ENCODE measurements at regions not wholly inside any gene's neighbourhood (a gene's known extent, or its start where the extent isn't known, plus 50 kb on each side); places are given as distances from the start of the nearest gene placed in this dataset.

DNA sequence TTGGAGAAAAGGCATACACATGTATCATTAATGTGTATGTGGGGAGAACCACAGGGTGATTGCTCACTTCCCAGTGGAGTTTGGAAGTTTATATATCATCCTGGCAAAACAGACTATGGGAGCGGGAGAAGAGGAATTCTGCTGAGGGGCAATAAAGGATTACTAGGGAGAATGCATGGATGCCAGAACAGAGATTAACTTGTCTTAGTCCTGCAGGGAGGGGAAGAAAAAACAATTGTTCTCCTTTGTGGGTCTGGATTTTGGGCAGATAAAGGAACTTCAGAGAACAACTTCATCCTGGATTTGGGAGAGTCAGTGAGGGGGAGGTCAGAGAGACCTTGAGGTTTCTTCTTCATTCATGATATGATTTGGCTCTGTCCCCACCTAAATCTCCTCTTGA lies 55.9 kb upstream of the SOX13 start:
- Histone ChIP-seq H3K9me2 (replicated peaks; ENCODE audit: insufficient read depth, low read length) (no peaks in the 10 kb centered on the region), H3K36me3 (replicated peaks; ENCODE audit: insufficient read depth, low read length) (no peaks in the 10 kb centered on the region), H3K4me3 (ENCODE audit: low read length) (no peak overlapping the region), H3K9me3 (replicated peaks; ENCODE audit: insufficient read depth, low read length) (no peaks in the 10 kb centered on the region), H3K27ac (ENCODE audit: low read length) (no peak overlapping the region), H4K20me1 (ENCODE audit: insufficient read depth, low read length) (no peaks in the 10 kb centered on the region), H3K4me1 (ENCODE audit: low read length) (no peaks in the 10 kb centered on the region), H3K27me3 (replicated peaks; ENCODE audit: insufficient read depth, low read length) (no peaks in the 10 kb centered on the region), H3K79me2 (ENCODE audit: low read length) (no peaks in the 10 kb centered on the region), H3K9ac (ENCODE audit: low read length) (no peak overlapping the region), H3F3A (ENCODE audit: insufficient read depth, low read length) (no peaks in the 10 kb centered on the region), H3K4me2 (ENCODE audit: low read depth, low read length) (no peak overlapping the region), H2AFZ (ENCODE audit: low read length) (no peak overlapping the region)
- no peak for DNase-seq
- TF ChIP-seq EZH2 (optimal IDR thresholded peaks at IDR 0.05; ENCODE audit: low read depth, low read length): no peak
- TF ChIP-seq, protein P1, sequence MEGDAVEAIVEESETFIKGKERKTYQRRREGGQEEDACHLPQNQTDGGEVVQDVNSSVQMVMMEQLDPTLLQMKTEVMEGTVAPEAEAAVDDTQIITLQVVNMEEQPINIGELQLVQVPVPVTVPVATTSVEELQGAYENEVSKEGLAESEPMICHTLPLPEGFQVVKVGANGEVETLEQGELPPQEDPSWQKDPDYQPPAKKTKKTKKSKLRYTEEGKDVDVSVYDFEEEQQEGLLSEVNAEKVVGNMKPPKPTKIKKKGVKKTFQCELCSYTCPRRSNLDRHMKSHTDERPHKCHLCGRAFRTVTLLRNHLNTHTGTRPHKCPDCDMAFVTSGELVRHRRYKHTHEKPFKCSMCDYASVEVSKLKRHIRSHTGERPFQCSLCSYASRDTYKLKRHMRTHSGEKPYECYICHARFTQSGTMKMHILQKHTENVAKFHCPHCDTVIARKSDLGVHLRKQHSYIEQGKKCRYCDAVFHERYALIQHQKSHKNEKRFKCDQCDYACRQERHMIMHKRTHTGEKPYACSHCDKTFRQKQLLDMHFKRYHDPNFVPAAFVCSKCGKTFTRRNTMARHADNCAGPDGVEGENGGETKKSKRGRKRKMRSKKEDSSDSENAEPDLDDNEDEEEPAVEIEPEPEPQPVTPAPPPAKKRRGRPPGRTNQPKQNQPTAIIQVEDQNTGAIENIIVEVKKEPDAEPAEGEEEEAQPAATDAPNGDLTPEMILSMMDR (IDR thresholded peaks at IDR 0.05; ENCODE audit: low read length): no peak
- no peak for TF ChIP-seq EZH2phosphoT487 (IDR thresholded peaks at IDR 0.05; ENCODE audit: low read length)

DNA sequence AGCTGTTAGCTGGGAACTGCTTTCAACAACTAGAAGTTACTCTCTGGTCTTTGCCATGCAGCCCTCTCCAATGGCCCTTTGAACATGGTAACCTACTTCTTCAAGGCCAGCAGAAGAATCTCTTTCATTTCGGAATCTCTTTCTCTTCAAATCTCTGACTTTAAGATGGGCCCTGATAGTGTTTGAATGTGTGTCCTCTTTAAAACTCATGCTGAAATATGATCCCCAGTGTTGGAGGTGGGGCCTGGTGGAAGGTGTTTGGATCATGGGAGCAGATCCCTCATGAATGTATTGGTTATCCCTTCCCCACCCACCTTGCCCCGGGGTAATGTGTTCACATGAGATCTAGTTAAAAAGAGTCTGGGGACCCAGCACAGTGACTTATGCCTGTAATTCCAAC lies 54.5 kb upstream of the SOX13 start:
- Histone ChIP-seq H3K4me3 (ENCODE audit: low read length) (no peak overlapping the region), H3K36me3 (replicated peaks; ENCODE audit: insufficient read depth, low read length) (no peaks in the 10 kb centered on the region), H3K9ac (ENCODE audit: low read length) (no peak overlapping the region), H3K79me2 (ENCODE audit: low read length) (no peaks in the 10 kb centered on the region), H3F3A (ENCODE audit: insufficient read depth, low read length) (no peaks in the 10 kb centered on the region), H3K27ac (ENCODE audit: low read length) (no peak overlapping the region), H3K9me2 (replicated peaks; ENCODE audit: insufficient read depth, low read length) (no peaks in the 10 kb centered on the region), H2AFZ (ENCODE audit: low read length) (no peak overlapping the region), H3K4me2 (ENCODE audit: low read depth, low read length) (no peak overlapping the region), H4K20me1 (ENCODE audit: insufficient read depth, low read length) (no peaks in the 10 kb centered on the region), H3K9me3 (replicated peaks; ENCODE audit: insufficient read depth, low read length) (no peaks in the 10 kb centered on the region), H3K4me1 (ENCODE audit: low read length) (no peaks in the 10 kb centered on the region), H3K27me3 (replicated peaks; ENCODE audit: insufficient read depth, low read length) (no peaks in the 10 kb centered on the region)
- DNase-seq: no peak
- TF ChIP-seq, protein P1 (IDR thresholded peaks at IDR 0.05; ENCODE audit: low read length): no peak
- TF ChIP-seq EZH2 (optimal IDR thresholded peaks at IDR 0.05; ENCODE audit: low read depth, low read length): no peak
- no peak for TF ChIP-seq EZH2phosphoT487 (IDR thresholded peaks at IDR 0.05; ENCODE audit: low read length)

Measured in MM.1S (cell line).